Suppressor macrophage treated with lipopolysaccharide for 1 hour (primary cell): ENCODE measurements at regions not wholly inside any gene's neighbourhood (a gene's known extent, or its start where the extent isn't known, plus 50 kb on each side); places are given as distances from the start of the nearest gene placed in this dataset.
"Not testable (repeated sequence)": the region's sequence is repeated elsewhere in the genome, so short reads cannot be mapped to it uniquely, and the experiment has no call there.

Source experiments
- DNase-seq, 3 donors: peaks; one replicate each; pipeline ENCODE4 v3.0.0-alpha.2; 2020 to 2022

DNA sequence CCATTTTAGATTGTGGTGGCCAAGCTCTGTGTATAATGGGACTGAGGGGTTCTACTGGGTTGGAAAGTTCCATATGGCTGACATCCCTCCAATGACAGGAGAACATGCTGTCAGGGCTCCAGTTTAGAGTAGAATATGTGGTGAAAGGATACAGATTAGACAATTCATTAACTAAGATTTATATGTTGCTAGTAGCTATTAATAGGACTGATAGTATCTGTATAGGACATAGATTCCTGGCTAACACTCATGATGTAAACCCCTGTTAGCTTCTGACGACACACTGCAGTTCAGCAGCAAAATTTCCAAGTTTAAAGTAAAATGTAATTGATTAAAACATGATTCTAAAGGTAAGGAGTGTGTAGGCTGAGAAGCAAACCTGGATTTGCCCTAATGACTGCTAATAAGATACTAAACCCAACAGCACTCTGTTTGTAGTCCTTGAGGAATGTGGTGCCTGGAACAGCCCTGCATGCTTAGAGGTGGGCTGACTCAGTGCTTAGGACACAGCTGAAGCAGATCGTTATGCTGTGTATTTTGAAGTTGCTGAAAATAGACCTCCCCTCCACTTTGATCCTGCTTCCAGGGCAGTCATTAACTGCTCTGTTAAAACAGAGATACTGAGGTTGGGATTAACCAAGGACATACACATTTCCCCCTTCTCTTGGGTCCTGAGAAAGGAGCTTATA is 1129.6 kb downstream of the SORCS3 start:
- no peak for DNase-seq

DNA sequence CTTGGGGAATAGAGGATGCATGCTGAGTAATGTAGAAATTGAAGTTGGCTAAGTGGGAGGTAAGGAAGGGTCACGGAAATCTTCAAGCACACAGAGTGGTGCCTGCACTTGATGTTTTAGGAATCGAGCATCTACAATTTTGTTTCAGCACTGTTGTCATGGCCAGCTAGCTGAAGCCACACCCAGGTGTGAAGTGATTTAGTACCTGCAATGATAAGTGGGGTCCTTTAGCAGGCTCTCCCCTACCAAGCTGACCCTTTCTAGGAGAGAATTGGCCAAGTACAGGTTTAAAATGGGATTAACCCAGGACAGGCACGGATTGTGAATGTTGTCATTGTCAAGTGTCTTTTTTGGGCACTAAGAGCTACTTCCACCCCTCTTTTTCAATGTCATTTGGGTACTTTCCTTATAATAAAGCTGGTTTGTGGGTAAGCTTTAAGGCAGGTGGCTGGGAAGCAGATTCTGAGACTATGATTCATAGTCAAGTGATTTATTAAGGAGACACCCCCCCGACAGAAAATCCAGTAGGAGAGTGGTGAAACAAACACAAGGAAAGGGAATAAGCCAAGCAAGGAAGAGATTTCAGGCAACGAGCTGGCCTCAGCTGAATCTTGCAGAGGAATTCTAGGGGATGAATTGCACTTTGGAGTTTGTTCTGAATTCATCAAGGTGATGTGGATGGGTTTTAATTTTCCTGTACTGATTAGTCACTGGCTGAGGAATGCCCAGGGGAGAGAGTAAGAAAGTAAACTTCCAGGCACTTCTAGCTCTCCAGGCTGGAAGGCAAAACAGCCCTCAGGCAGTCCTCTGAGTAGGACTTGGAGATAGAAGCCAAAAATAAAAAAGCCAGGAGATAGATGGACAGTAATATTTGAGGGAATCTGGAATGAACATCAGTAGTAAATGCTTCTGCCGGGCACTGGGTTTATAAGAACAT is 1128.4 kb downstream of the SORCS3 start:
- no peak for DNase-seq

DNA sequence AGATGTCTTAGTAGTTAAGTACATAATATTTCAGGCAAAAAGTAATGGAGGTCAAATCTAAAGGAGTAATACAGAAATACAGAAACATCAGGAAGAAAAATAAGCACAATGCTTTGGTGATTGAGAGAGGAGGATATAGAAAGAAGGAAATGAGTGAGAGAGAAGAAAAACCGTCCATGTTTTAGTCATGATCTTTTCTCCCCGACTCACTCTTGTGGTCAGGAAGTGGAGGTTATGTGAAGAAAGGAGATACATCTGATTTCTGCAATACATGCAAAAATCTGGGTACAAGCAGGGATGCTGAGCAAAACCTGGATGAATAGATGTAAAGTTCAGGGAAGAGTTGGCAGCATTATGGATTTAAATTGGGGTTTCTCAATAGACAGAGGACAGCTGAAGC is 1122.5 kb downstream of the SORCS3 start:
- DNase-seq = no peak

DNA sequence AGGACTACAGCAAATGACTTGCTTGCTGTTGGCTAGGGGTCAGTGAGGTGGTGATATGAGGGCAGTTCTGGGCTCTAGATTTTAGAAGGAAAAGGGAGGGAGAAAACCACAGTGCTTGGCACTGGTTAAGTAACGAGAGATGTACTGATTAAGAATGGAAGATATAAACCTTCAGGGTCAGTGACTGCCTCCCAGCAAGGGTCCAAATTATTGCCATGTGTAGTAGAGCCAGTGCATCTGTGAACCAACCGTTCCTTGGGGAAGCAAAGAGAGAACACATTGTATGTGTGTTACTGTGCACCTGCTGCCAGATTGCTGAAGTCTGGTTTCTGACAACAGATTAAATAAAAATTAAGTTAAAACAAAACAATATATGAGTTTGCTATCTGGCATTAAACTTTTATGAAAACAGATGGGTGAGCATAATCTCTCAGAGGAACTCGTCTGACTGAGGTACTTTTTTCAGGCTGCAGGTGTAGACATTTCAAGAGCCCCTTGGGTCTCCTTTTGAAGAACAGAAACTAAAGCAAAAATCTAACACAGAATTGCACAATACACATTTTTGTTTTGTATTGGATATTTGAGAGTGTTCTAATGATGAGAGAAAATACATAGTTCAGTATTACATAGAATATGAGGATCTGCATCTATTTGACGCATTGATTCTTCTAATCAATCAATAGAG is 1120.6 kb downstream of the SORCS3 start:
- DNase-seq = no peak

DNA sequence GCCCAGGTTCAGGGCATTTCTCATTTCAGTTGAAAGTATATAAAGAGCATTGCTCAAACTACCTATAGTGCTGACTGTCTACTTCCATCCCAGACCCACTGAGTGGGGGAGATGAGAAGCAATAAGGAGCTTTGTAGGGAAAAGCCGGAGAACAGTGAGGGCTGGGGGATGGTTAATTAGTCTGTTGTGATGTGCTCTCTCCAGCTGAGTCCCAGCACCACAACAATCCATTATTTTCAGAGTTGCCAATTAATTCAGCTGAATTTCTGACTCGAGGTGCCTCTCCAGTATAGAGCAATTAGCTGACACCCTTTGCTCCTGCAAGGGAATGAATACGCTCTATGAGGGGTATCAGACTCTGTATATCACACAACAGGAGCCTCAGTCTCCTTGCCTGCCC is 1118.6 kb downstream of the SORCS3 start:
- no peak for DNase-seq

DNA sequence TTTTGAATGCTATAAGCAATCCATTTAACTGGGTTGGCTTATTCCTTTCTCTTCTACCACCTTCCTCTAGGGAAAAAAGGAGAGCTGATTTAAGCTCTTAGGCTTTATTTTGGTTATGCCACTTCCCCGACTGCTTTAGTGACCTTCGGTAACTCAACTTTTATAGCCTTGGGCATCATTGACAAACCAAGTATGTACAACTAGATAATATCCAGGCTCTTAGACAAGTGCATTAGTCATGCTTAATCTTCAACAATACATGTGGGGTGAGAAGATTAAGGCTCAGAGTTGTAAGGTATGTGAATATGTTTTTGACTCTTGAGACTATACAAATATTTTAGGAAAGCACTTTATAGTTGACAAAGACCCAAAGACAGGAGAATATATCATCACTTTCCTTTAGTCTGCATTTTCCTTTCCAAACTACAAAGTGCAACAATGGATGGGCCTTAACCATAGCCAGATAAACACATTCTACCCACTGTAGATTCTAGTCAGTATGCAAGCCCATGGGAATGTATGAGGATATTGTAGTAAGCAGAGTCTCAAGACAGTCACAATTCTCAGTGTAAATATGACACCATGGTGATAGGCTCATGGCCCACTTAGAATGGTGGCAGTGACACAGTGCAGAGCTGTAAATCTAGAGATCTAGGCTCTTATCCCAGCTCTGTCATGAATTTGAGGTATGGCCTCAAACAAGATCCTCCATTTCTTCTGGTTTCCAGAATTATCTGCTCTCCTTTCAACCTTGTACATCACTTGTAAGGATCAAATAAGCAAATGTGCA is 1117.3 kb downstream of the SORCS3 start:
- no peak for DNase-seq

DNA sequence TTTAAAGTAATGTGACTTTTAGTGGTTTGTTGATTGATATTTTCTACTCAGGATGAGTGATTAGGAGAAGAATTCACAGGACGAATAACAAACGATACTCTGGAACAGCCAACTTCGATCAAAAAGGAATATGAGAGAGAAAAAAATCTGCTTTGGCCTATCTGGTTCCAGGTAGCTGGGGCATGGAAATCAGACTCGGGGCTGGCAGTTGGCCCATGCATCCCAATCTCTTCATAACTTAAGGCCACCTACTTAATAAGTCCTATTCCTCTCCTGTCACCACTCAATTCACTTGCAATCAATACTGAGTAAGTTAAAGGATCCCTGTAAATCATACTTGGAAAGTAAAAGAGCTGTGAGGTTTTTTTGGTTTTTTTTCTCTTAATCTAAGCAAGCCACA is 1116.2 kb downstream of the SORCS3 start:
- no peak for DNase-seq

DNA sequence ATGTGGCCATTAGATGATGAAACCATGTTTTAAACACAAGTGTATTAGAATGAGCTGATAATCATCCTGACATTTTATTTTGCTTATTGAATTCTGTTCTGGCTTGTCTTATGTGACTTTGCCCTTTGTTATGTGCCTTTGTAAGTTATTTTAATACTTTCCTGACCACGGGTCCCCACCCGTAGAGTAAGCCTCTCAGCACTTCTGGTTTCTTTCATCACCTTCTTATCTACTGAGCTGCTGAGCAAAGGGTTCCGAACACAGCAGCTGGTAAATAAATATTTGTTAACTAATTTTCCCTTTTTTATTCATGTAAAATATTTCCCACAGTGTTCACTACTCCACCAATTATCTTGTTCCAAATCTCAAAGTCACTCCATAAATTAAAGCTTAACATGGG is 1115.3 kb downstream of the SORCS3 start:
- no peak for DNase-seq

DNA sequence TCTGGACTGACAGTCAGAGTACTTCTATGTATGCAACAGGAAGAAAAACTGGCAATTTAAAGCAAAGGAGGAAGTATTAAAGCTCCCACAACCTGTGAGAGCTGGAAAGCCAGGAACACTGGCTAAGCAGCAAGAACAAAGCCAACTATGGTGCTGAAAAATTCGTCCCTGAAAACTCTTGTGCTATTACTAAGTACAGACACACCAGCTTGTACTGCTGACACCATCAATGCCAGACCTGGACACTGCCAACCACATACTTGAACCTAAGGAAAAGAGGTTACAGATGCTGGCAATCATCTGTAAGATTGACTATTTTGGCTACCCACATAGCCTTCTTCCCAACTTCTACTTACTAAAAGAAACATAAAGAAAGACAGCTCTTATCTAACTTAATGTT is 1110.6 kb downstream of the SORCS3 start:
- no peak for DNase-seq

DNA sequence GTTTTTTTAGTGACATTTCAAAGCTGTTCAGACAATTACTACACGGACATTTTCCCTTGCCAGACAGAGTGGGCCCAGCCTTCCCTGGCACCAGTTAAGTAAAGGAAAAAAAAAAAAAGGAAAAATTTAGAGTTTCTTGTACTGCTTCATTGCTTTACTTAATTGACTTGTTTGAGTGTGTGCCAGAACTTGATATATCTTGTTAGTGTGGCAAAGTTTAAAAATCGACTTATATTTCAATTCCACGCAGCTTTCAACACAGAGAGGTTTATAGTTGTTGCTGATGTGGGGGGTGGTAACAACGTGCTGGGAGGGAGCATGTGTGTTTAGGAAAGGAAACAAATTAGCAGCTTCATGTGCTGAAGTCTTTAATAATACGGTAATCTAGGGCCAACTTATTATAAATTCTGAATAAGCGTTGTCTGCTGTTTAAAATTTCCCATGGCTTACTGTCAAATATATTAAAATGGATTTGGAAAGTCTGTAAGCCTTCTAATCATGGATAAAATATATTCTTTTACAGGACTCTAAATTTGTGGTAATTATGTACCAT is 1104.6 kb downstream of the SORCS3 start:
- DNase-seq = no peak

DNA sequence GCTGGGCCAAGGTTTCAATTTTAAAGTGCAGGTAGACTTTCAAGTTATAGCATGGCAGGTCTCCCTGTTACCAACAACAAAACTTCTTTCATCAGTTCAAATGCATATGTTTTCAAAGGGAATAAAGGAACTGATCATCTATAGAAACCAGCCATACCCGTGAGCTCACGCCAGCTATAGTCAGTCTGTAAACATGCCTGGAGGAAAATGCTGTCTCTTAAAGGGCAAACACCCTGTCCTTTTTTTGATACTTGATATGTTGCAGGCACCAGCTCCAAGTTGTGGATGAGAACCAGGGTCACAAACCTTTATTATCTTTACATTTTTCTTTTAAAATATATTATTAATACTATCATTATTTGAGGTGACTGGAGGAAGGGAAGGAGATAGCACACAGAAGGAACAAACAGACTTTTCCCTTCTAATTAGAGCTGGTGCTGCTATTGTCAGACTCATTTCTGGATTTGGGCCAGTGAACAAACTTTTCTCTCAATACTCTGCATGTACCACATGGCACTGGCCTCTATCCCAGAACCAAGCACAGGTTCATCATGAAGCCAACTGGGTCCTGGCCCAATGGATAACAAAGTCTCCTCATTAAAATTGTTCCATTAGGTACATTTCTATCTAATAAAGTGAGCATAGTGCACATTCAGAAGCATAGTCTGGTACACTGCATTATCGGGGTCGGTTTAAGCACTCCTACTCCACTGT is 1102.4 kb downstream of the SORCS3 start:
- no peak for DNase-seq

DNA sequence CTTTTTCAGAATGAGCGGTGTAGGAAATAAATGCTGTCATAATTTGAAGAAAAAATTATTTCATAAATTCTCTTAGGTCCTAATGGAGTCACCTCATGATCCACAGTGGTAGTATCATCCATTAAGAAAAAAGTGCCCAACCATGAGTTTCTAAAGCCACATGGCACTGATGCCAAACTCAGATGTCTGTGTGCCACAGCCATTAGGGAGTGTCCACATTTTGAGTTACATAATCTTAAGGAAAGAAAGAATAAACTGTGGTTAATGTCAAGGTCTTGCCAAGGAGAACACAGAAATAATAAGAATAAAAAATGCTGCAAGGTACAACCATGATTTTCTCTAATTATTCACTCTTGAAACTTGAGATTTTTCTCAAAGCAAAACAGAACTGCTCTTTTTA is 1101.8 kb downstream of the SORCS3 start:
- DNase-seq = no peak

DNA sequence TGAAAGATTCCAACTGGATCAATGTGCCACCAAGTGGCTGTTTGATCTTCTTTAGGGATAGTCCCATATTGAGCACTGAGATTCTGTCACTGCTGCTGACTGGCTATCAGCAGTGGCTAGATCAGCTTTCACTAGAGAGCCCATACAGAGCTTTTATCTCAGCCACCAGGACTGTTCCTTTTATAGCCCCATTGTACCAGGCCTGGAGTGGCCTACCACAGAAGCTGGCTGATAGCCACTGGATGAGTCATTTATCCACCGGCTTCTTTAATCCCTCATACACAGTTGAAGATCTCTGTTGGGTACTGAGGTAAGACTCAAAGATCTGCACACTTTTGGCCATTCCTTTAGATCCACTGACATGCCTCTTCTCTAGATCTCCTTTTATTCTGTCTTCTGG is 1101.1 kb downstream of the SORCS3 start:
- no peak for DNase-seq

DNA sequence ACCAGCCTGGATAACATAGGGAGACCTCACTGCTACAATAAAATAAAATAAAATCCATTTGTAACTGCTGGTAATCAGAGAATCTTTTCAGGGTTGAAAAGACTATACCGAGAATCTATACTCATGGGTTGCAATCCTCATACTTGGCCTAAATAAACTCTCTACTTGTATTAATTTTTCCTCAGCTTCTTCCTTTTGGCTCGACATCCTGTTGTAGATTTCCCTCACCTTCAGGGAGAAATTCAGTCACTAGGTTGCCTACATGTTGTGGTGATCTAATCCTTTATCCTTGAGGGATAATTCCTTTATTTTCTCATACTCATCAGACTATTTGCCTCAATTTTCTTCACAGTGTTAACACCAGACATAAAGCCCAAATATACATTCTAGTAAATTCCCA is 1093.4 kb downstream of the SORCS3 start:
- no peak for DNase-seq

DNA sequence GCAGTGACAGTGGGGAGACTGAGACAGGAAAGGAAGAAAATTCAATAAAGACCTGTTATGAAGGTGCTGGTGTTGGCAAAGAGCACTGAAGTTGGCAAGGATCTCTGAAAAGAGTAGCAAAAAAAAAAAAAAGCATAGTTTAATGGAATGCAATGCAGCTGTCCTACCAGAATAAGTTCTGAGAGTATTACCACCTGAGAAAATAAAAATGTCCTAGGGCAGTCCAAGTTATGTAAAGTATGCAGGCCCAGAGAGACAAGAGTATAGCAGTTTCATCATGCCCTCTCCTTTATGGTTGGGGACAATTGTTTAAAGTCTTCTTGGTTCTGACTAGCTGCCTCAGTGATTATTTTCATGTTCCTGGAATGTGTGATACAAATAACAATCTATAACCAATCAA is 1092.8 kb downstream of the SORCS3 start:
- DNase-seq = no peak

DNA sequence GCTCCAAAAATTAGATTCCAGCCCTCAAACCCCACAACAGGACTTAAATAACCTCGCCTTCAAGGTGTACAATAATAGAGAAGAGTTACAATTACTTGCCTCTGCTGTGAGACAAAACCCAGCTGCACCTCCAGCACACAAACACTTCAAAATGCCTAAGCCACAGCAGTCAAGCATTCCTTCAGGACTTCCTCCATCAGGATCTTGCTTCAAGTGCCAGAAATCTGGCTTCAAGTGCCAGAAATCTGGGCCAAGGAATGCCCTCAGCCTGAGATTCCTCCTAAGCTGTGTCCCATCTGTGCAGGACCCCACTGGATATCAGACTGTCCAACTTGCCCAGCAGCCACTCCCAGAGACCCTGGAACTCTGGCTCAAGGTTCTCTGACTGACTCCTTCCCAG is 1088.3 kb downstream of the SORCS3 start:
- no peak for DNase-seq

DNA sequence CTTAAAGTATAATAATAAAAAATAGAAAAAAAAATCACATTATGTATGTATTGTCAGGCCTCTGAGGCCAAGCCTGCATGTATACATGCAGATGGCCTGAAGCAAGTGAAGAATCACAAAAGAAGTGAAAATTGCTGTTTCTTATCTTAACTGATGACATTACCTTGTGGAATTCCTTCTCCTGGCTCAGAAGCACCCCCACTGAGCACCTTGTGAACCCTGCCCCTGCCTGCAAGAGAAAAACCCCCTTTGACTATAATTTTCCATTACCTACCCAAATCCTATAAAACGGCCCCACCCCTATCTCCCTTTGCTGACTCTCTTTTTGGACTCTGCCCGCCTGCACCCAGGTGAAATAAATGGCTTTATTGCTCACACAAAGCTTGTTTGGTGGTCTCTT is 1086.5 kb downstream of the SORCS3 start:
- not testable (repeated sequence) for DNase-seq

DNA sequence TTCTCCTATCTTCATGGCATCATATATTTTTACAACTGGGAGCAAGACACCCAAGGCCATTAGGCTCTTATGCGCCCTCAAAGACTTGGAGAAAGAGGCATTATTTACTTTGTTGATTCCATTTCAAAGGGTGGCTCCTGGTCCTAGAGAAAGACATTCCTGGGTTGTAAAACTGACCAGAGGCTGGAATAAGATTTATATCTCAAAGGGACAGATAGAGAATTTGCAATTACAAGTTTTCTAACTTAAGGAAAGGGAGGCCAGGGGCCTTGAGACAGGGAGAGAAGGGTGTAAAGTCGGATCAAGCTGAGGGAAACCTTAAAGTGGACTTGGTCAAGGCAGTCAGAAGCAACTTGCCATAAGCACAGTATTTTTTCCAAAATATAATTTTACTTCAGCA is 1086.0 kb downstream of the SORCS3 start:
- no peak for DNase-seq

DNA sequence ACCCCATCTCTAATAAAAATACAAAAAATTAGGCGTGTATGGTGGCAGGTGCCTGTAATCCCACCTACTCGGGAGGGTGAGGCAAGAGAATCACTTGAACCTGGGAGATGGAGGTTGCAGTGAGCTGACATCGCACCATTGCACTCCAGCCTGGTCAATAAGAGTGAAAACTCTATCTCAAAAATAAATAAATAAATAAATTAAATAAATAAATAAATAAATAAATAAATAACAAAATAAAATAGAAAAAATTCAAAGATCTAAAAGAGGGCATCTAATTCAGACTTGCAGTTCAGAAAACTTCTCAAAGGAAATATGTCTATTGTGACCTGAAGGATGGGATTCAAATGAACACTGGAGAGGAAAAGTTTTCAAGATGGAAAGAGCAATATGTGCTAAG is 1085.1 kb downstream of the SORCS3 start:
- no peak for DNase-seq

DNA sequence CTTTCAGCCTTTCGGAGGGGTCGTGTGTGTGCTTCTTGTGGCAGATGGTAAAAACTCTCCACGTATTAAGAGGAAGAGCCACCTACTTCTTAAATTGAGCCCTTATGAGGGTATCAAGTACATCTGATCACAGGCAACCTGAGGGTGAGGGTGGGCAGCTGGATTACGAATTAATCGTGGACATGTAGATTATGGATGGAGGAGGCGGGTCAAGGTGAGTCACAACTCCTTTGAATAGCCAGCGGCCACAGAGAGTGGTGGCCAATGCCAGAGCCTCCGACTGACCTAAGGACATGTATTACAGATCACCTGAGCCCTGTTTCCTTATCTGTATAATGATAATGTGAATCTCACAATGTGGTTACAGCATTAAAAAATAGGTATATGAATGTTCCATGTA is 1083.9 kb downstream of the SORCS3 start:
- no peak for DNase-seq

DNA sequence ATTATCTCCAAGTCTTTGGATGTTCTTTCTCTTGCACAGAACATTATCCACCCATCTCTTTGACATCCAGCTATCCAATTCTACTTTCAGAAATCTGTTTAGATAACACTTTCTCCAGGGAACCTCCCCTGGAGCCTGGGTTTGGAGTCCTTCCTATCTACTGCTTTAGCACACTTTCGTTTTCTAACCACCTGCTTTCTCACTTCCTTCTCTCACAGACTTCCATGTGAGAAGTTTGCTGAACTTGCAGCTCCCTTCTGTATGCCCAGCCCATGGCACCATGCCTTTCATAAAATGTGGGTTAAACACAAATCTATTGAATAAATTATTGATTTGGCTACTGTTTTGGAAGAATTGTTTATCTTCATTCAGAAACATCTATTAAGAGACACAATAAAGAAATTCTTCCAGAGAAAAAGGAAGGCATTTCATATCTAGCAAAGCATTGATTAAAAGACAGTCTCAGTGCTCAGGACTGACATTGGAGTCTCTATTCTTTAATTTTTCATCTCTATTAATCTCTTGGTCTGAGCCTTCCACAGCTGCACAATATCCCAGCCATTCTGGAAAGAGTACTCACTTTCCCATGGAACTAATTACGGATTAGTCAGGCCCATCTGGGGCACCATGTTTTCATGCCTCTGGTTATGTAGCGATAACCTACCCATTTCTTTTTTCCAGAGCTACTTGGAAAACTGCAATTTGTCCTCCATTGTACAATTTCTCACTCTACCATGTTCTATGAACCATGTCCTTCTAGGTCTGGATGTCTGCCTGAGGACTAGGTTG is 1077.3 kb downstream of the SORCS3 start:
- no peak for DNase-seq
